Ishikawa (cell line): ENCODE measurements at regions not wholly inside any gene's neighbourhood (a gene's known extent, or its start where the extent isn't known, plus 50 kb on each side); places are given as distances from the start of the nearest gene placed in this dataset.

Source experiments
- CEBPB ChIP-seq: IDR thresholded peaks from 2 replicates; pipeline ENCODE4 v1.6.1; 2012
- CREB1 ChIP-seq: IDR thresholded peaks from 2 replicates; pipeline ENCODE4 v1.6.1; 2012; ENCODE audit warnings: low read depth
- EGR1 ChIP-seq: IDR thresholded peaks from 2 replicates; pipeline ENCODE4 v1.6.1; 2012
- EP300 ChIP-seq: IDR thresholded peaks from 2 replicates; pipeline ENCODE4 v1.6.1; 2012; ENCODE audit warnings: borderline replicate concordance
- FOXM1 ChIP-seq: IDR thresholded peaks from 2 replicates; pipeline ENCODE4 v1.6.1; 2012; ENCODE audit warnings: low read depth, borderline replicate concordance
- MAX ChIP-seq: IDR thresholded peaks from 2 replicates; pipeline ENCODE4 v1.6.1; 2012
- NFIC ChIP-seq: IDR thresholded peaks from 2 replicates; pipeline ENCODE4 v1.6.1; 2012
- RAD21 ChIP-seq: IDR thresholded peaks from 2 replicates; pipeline ENCODE4 v1.6.1; 2012; ENCODE audit warnings: low read depth
- REST ChIP-seq: IDR thresholded peaks from 2 replicates; pipeline ENCODE4 v1.6.1; 2012; ENCODE audit warnings: low read depth, mild to moderate bottlenecking
- TAF1 ChIP-seq: IDR thresholded peaks from 2 replicates; pipeline ENCODE4 v1.6.1; 2012; ENCODE audit warnings: low read depth, mild to moderate bottlenecking
- TCF12 ChIP-seq: IDR thresholded peaks from 2 replicates; pipeline ENCODE4 v1.6.1; 2012; ENCODE audit warnings: low read depth
- TEAD4 ChIP-seq: IDR thresholded peaks from 2 replicates; pipeline ENCODE4 v1.6.1; 2012
- USF1 ChIP-seq: IDR thresholded peaks from 2 replicates; pipeline ENCODE4 v1.6.1; 2012
- YY1 ChIP-seq: IDR thresholded peaks from 2 replicates; pipeline ENCODE4 v1.6.1; 2012; ENCODE audit warnings: low read depth
- ZBTB7A ChIP-seq: IDR thresholded peaks from 2 replicates; pipeline ENCODE4 v1.6.1; 2012; ENCODE audit warnings: low read depth

GRCh38 chr1:228960705-228961104 lies 225.4 kb downstream of the RHOU start:
- no peak for TF ChIP-seq EP300
- no peak for TF ChIP-seq EGR1
- TF ChIP-seq ZBTB7A = no peak
- no peak for TF ChIP-seq USF1
- no peak for TF ChIP-seq TCF12
- no peak for TF ChIP-seq CREB1
- no peak for TF ChIP-seq MAX
- TF ChIP-seq CEBPB = no peak
- no peak for TF ChIP-seq TEAD4
- no peak for TF ChIP-seq YY1
- TF ChIP-seq RAD21 = no peak
- TF ChIP-seq TAF1 = no peak
- no peak for TF ChIP-seq NFIC
- no peak for TF ChIP-seq FOXM1
- TF ChIP-seq REST = no peak

- no peak for TF ChIP-seq REST
- TF ChIP-seq EP300 = no peak
- TF ChIP-seq MAX = no peak
- TF ChIP-seq NFIC = no peak
- no peak for TF ChIP-seq RAD21
- no peak for TF ChIP-seq ZBTB7A
- no peak for TF ChIP-seq TCF12
- TF ChIP-seq FOXM1 = no peak
- no peak for TF ChIP-seq USF1
- TF ChIP-seq EGR1 = no peak
- no peak for TF ChIP-seq CREB1
- no peak for TF ChIP-seq TEAD4
- no peak for TF ChIP-seq YY1
- no peak for TF ChIP-seq TAF1
- no peak for TF ChIP-seq CEBPB
Observed at GRCh38 chr1:228961511-228961910, 226.2 kb downstream of the RHOU start.

- no peak for TF ChIP-seq NFIC
- TF ChIP-seq TAF1 = no peak
- TF ChIP-seq YY1 = no peak
- no peak for TF ChIP-seq TCF12
- TF ChIP-seq REST = no peak
- TF ChIP-seq EP300 = no peak
Observed at GRCh38 chr1:228963795-228964177, 228.5 kb downstream of the RHOU start.

- TF ChIP-seq EP300 (no peak), FOXM1 (no peak), EGR1 (no peak), MAX (no peak), TEAD4 (no peak), CREB1 (no peak), YY1 (no peak), ZBTB7A (no peak), TCF12 (no peak), TAF1 (no peak), USF1 (no peak), REST (no peak), NFIC (no peak), CEBPB (no peak), RAD21 (no peak)
Observed at GRCh38 chr1:228964178-228965089, 229.2 kb downstream of the RHOU start.
